GM12874 (cell line): ENCODE measurements at regions not wholly inside any gene's neighbourhood (a gene's known extent, or its start where the extent isn't known, plus 50 kb on each side); places are given as distances from the start of the nearest gene placed in this dataset.

ENCODE experiments used
- CTCF ChIP-seq: IDR thresholded peaks from 2 replicates; pipeline ENCODE4 v1.5.1; 2011; ENCODE audit warnings: low read depth, mild to moderate bottlenecking, control low read depth, low read length, moderate library complexity; ENCODE audit not compliant: insufficient read depth

GRCh38 chr6:27128311-27129094 lies 119.0 kb upstream of the PRSS16 start:
- TF ChIP-seq CTCF, result no peak

- no peak for TF ChIP-seq CTCF
Observed at GRCh38 chr6:27129095-27129815, 118.2 kb upstream of the PRSS16 start.

- no peak for TF ChIP-seq CTCF
Observed at GRCh38 chr6:27129917-27130316, 117.6 kb upstream of the PRSS16 start.

GRCh38 chr6:27130668-27131428 lies 116.7 kb upstream of the PRSS16 start:
- no peak for TF ChIP-seq CTCF

- TF ChIP-seq CTCF, result no peak
Observed at GRCh38 chr6:27132532-27133280, 114.8 kb upstream of the PRSS16 start.

- no peak for TF ChIP-seq CTCF
Observed at GRCh38 chr6:27133281-27134227, 113.9 kb upstream of the PRSS16 start.
